Natural killer cell (primary cell): ENCODE measurements at regions not wholly inside any gene's neighbourhood (a gene's known extent, or its start where the extent isn't known, plus 50 kb on each side); places are given as distances from the start of the nearest gene placed in this dataset.

Source experiments
- ATAC-seq, 3 donors: fragments of 150-1000 bp in 2 of 3; fragments of 200-7000 bp in 1 of 3; cut with Tn5 transposase; 1 replicate in 1 of 3; 2 replicates in 2 of 3; pipeline ENCODE4 v1.10.0; 2021; ENCODE audit warnings: mild to moderate bottlenecking in 2 of 3, moderate library complexity in 2 of 3
- DNase-seq, 2 donors: peaks; one replicate each; pipeline versions ENCODE4 v3.0.0 to v3.0.0-alpha.2; 2013 to 2021; ENCODE audit warnings: mixed read lengths in 1 of 2
- H3K27ac ChIP-seq: one replicate; pipeline ENCODE4 v1.5.1; 2013; ENCODE audit warnings: mild to moderate bottlenecking, low read length
- H3K27me3 ChIP-seq: one replicate; pipeline ENCODE4 v1.6.1; 2013; ENCODE audit warnings: low read length; ENCODE audit not compliant: control insufficient read depth, insufficient read depth
- H3K36me3 ChIP-seq: one replicate; pipeline ENCODE4 v1.6.1; 2013; ENCODE audit warnings: low read length; ENCODE audit not compliant: control insufficient read depth, insufficient read depth
- H3K4me1 ChIP-seq: one replicate; pipeline ENCODE4 v1.6.1; 2013; ENCODE audit warnings: low read length; ENCODE audit not compliant: control insufficient read depth, insufficient read depth
- H3K4me3 ChIP-seq: one replicate; pipeline ENCODE4 v1.5.1; 2013; ENCODE audit warnings: low read length
- H3K9me3 ChIP-seq: one replicate; pipeline ENCODE4 v1.6.1; 2013; ENCODE audit warnings: low read length; ENCODE audit not compliant: control insufficient read depth, insufficient read depth
- H3K27ac Mint-ChIP-seq, 2 donors: one replicate each; pipeline ENCODE4 v1.8.0; 2022; ENCODE audit warnings: mild to moderate bottlenecking in 2 of 2, mixed read lengths in 2 of 2, moderate library complexity in 1 of 2
- H3K27me3 Mint-ChIP-seq, 2 donors: one replicate each; pipeline ENCODE4 v1.8.0; 2022; ENCODE audit warnings: low read depth in 2 of 2, mixed read lengths in 2 of 2
- H3K36me3 Mint-ChIP-seq: one replicate; pipeline ENCODE4 v1.8.0; 2022; ENCODE audit warnings: mixed read lengths
- H3K4me1 Mint-ChIP-seq, 2 donors: one replicate each; pipeline ENCODE4 v1.8.0; 2022; ENCODE audit warnings: mixed read lengths in 2 of 2
- H3K4me3 Mint-ChIP-seq: one replicate; pipeline ENCODE4 v1.8.0; 2022; ENCODE audit warnings: mild to moderate bottlenecking, moderate library complexity, mixed read lengths
- H3K9me3 Mint-ChIP-seq, 2 donors: one replicate each; pipeline ENCODE4 v1.8.0; 2022; ENCODE audit warnings: mixed read lengths in 2 of 2
- WGBS: methylation state at CpG from one replicate; pipeline ENCODE4 v1.1.7; 2013; ENCODE audit warnings: missing lambda C conversion rate; ENCODE audit not compliant: insufficient coverage; 5-methylcytosine and 5-hydroxymethylcytosine counted together
- intact Hi-C: fragments of 100-400 bp; cut with micrococcal nuclease; formaldehyde crosslinking; loops from one replicate; pipeline ENCODE4 v1.14.2; 2022
- TF ChIP-seq, protein P1 (sequence below): fragments of 200-600 bp; IDR thresholded peaks from one replicate; pipeline ENCODE4 v1.8.0; 2022; ENCODE audit warnings: antibody characterized with exemption

DNA sequence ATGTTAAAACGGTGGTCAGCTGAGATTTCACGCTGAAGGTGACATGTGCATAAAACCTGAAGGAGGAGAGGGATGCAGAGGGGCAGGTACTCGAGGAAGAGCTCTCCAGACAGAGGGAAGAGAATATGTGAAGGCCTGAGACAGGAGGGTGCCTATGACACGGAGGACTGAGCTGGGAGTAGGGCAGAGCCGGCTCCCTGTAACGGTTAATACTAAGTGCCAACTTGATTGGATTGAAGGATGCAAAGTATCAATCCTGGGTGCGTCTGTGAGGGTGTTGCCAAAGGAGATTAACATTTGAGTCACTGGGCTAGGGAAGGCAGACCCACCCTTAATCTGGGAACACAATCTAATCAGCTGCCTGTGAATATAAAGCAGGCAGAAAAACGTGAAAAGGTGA, 136.2 kb upstream of the SYT6 start:
- TF ChIP-seq, protein P1, sequence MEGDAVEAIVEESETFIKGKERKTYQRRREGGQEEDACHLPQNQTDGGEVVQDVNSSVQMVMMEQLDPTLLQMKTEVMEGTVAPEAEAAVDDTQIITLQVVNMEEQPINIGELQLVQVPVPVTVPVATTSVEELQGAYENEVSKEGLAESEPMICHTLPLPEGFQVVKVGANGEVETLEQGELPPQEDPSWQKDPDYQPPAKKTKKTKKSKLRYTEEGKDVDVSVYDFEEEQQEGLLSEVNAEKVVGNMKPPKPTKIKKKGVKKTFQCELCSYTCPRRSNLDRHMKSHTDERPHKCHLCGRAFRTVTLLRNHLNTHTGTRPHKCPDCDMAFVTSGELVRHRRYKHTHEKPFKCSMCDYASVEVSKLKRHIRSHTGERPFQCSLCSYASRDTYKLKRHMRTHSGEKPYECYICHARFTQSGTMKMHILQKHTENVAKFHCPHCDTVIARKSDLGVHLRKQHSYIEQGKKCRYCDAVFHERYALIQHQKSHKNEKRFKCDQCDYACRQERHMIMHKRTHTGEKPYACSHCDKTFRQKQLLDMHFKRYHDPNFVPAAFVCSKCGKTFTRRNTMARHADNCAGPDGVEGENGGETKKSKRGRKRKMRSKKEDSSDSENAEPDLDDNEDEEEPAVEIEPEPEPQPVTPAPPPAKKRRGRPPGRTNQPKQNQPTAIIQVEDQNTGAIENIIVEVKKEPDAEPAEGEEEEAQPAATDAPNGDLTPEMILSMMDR, result no peak
- Mint-ChIP-seq H3K36me3 (no peaks in the 10 kb centered on the region), H3K27me3 (no peaks in the 10 kb centered on the region), H3K4me1 (peaks cover 42 to 49% of the 10 kb centered on the region in 2 donors), H3K27ac (no peak overlapping the region), H3K4me3 (no peak overlapping the region), H3K9me3 (no peaks in the 10 kb centered on the region)
- no peak for DNase-seq
- WGBS, result 88% methylated on average over 8 of the region's 8 CpGs
- Histone ChIP-seq H3K27ac (no peak overlapping the region), H3K4me3 (no peak overlapping the region), H3K9me3 (no peaks in the 10 kb centered on the region), H3K27me3 (no peaks in the 10 kb centered on the region), H3K36me3 (no peaks in the 10 kb centered on the region), H3K4me1 (peaks cover 7% of the 10 kb centered on the region)
- intact Hi-C loops, result no loop called here
- ATAC-seq, result no peak

GRCh38 chr1:114289306-114289705, 135.6 kb upstream of the SYT6 start:
- no peaks in the 10 kb centered on the region for H3K27me3 Mint-ChIP-seq
- TF ChIP-seq, protein P1, result no peak
- 86% methylated on average over 9 of the region's 9 CpGs for WGBS
- no peak overlapping the region for H3K27ac Mint-ChIP-seq
- Histone ChIP-seq H3K27ac (no peak overlapping the region), H3K4me1 (peaks cover 7% of the 10 kb centered on the region), H3K9me3 (no peaks in the 10 kb centered on the region), H3K27me3 (no peaks in the 10 kb centered on the region), H3K4me3 (no peak overlapping the region), H3K36me3 (no peaks in the 10 kb centered on the region)
- H3K4me1 Mint-ChIP-seq, result peaks cover 44 to 45% of the 10 kb centered on the region in 2 donors
- no peaks in the 10 kb centered on the region for H3K36me3 Mint-ChIP-seq
- no peaks in the 10 kb centered on the region for H3K9me3 Mint-ChIP-seq
- ATAC-seq (no peak), DNase-seq (no peak)
- no peak overlapping the region for H3K4me3 Mint-ChIP-seq
- intact Hi-C loops, result no loop called here

- no peak overlapping the region for H3K4me3 ChIP-seq
- no peaks in the 10 kb centered on the region for H3K27me3 Mint-ChIP-seq
- no peaks in the 10 kb centered on the region for H3K9me3 Mint-ChIP-seq
- WGBS, result 82% methylated on average over 3 of the region's 3 CpGs
- peak overlapping the region in 1 of 2 donors; percentile 73 for H3K27ac Mint-ChIP-seq
- TF ChIP-seq, protein P1, result no peak
- no peaks in the 10 kb centered on the region for H3K9me3 ChIP-seq
- H3K4me1 ChIP-seq, result peaks cover 11% of the 10 kb centered on the region
- H3K4me3 Mint-ChIP-seq, result no peak overlapping the region
- H3K27me3 ChIP-seq, result no peaks in the 10 kb centered on the region
- no peaks in the 10 kb centered on the region for H3K36me3 ChIP-seq
- intact Hi-C loops, result no loop called here
- no peak overlapping the region for H3K27ac ChIP-seq
- H3K36me3 Mint-ChIP-seq, result no peaks in the 10 kb centered on the region
- ATAC-seq, result no peak
- no peak for DNase-seq
- peaks cover 51 to 52% of the 10 kb centered on the region in 2 donors for H3K4me1 Mint-ChIP-seq
These were observed 133.3 kb upstream of the SYT6 start for GRCh38 chr1:114286960-114287359.

DNA sequence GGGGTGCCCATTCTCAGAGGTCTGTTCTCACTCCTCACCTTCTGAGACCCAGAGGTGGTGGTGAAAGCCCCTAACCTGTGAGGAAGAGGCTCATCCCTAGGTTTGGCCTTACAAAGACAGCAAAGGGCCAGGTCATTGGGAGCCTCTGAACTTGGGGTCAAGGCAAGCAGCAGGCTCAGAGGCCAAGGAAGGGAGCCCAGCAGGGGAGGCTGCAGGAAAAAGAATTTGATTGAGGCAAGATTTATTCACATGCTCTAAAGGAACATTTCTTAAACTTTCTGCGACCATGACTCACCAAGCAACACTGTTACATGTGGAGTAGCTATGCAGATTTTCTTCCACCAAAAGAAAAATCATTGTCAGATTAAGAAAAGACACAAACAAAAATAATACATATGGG, 132.5 kb upstream of the SYT6 start:
- peaks cover 53 to 56% of the 10 kb centered on the region in 2 donors for H3K4me1 Mint-ChIP-seq
- ATAC-seq, result no peak
- intact Hi-C loops, result no loop called here

More for the DNA sequence above, 132.5 kb upstream of the SYT6 start:
- WGBS, result 80% methylated on average over 1 of the region's 1 CpG
- Histone ChIP-seq H3K36me3 (no peaks in the 10 kb centered on the region), H3K27ac (no peak overlapping the region), H3K4me1 (peaks cover 11% of the 10 kb centered on the region), H3K27me3 (no peaks in the 10 kb centered on the region), H3K9me3 (no peaks in the 10 kb centered on the region), H3K4me3 (no peak overlapping the region)
- H3K4me3 Mint-ChIP-seq, result no peak overlapping the region
- no peaks in the 10 kb centered on the region for H3K36me3 Mint-ChIP-seq
- H3K9me3 Mint-ChIP-seq, result no peaks in the 10 kb centered on the region
- DNase-seq, result no peak
- TF ChIP-seq, protein P1, result no peak
- peak overlapping the region in 1 of 2 donors; percentile 73 for H3K27ac Mint-ChIP-seq
- no peaks in the 10 kb centered on the region for H3K27me3 Mint-ChIP-seq
